ENCODE measurements at regions not wholly inside any gene's neighbourhood (a gene's known extent, or its start where the extent isn't known, plus 50 kb on each side); places are given as distances from the start of the nearest gene placed in this dataset.

DNA sequence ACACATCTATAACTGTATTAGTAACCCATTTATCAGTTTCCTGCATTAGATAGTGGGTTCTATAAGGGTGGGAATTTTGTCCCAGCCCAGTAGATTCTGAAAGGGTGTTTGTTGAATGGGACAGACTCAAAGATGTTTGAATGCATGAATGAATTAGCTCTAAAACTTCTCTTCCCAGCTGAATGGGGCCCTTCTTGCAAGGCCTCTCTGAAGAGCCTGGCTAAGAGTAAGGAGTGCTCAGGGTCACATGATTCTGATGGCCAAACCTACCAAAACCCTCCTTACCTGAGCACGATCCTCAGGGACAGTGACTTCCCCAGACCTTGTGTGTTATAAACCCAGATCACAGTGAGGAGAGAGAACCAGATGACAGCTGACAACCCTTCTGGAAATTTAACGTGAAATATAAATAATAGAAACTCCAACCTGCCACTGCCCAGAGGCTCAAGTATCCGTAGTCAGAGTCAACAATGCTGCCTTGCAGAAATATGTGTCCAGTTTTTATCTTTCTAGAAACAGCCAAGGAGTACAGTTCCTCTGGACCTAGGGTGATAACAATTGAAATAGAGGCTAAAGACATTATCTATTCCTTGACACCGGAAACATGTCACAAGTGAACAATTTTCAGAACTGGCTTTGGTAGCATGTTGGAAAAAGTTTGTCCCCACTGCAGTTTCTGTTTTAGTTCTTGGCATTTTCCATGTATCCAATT lies 268.9 kb upstream of the MAF start:
- ATAC-seq (no peak), DNase-seq (no peak)
- no peak for TF ChIP-seq CTCF (IDR thresholded peaks at IDR 0.05)
- no peak overlapping the region for H3K4me3 ChIP-seq
- no peak overlapping the region for H3K27ac ChIP-seq
- H3K36me3 ChIP-seq, result no peaks in the 10 kb centered on the region
- no peaks in the 10 kb centered on the region for H3K27me3 ChIP-seq
- intact Hi-C loops (cut with DNase I), result no loop called here
- no peaks in the 10 kb centered on the region for H3K9me3 ChIP-seq
- no peaks in the 10 kb centered on the region for H3K4me1 ChIP-seq

- intact Hi-C loops (cut with DNase I), result no loop called here
- no peaks in the 10 kb centered on the region for H3K9me3 ChIP-seq
Measured at GRCh38 chr16:79868841-79869240, 268.3 kb upstream of the MAF start.

GRCh38 chr16:79867425-79867997 lies 267.0 kb upstream of the MAF start:
- no peaks in the 10 kb centered on the region for H3K9me3 ChIP-seq
- H3K27ac ChIP-seq, result no peak overlapping the region
- no peak for DNase-seq
- no peaks in the 10 kb centered on the region for H3K27me3 ChIP-seq
- intact Hi-C loops (cut with DNase I), result no loop called here
- H3K36me3 ChIP-seq, result no peaks in the 10 kb centered on the region
- H3K4me1 ChIP-seq, result no peaks in the 10 kb centered on the region
- no peak for TF ChIP-seq CTCF (IDR thresholded peaks at IDR 0.05)
- ATAC-seq, result no peak
- H3K4me3 ChIP-seq, result no peak overlapping the region

More at GRCh38 chr16:79868841-79869240, 268.3 kb upstream of the MAF start:
- TF ChIP-seq CTCF (IDR thresholded peaks at IDR 0.05), result no peak
- H3K27ac ChIP-seq, result no peak overlapping the region
- H3K4me1 ChIP-seq, result no peaks in the 10 kb centered on the region
- H3K4me3 ChIP-seq, result no peak overlapping the region
- H3K27me3 ChIP-seq, result no peaks in the 10 kb centered on the region
- no peaks in the 10 kb centered on the region for H3K36me3 ChIP-seq
- ATAC-seq (no peak), DNase-seq (no peak)

- DNase-seq (no peak), ATAC-seq (no peak)
- Histone ChIP-seq H3K4me3 (no peak overlapping the region), H3K9me3 (no peaks in the 10 kb centered on the region), H3K36me3 (no peaks in the 10 kb centered on the region), H3K27ac (no peak overlapping the region), H3K27me3 (no peaks in the 10 kb centered on the region), H3K4me1 (no peaks in the 10 kb centered on the region)
- intact Hi-C loops (cut with DNase I), result no loop called here
- no peak for TF ChIP-seq CTCF (IDR thresholded peaks at IDR 0.05)
Measured at GRCh38 chr16:79865918-79866317, 265.4 kb upstream of the MAF start.

DNA sequence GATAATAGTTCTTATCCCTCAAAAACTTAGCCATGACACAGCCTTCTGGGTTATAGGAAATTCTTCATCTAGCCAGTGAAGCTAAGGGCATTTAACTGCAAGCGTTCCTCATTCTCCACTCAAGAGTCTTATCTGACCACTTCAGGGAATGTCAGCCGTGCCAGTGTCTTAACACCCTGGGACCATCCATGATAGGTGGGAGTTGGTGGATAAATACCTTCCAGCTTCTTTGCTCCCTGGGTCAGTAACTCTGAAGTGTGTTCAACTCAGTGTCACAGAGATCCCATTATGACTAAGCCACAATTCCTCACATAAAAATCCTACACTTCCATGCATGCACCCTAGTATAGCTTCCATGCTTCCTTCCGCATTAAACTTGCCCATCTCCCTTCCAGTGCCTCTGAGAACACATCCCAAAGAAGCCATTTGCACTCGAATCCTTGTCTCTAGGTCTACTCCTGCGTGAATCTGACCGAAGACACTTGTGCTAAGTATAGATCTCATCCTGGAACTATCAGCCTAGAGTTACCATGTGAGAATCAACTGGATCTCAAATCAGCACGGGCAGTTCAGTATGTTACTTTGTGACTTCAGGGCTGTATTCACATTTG lies 264.3 kb upstream of the MAF start:
- DNase-seq, result no peak
- Histone ChIP-seq H3K4me1 (no peaks in the 10 kb centered on the region), H3K27me3 (no peaks in the 10 kb centered on the region), H3K27ac (no peak overlapping the region), H3K36me3 (no peaks in the 10 kb centered on the region), H3K9me3 (no peaks in the 10 kb centered on the region), H3K4me3 (no peak overlapping the region)
- TF ChIP-seq CTCF (IDR thresholded peaks at IDR 0.05), result no peak
- intact Hi-C loops (cut with DNase I), result no loop called here
- ATAC-seq, result no peak

Data from left lung (tissue), 4 donors.